ENCODE measurements at regions not wholly inside any gene's neighbourhood (a gene's known extent, or its start where the extent isn't known, plus 50 kb on each side); places are given as distances from the start of the nearest gene placed in this dataset.
"Not testable (repeated sequence)": the region's sequence is repeated elsewhere in the genome, so short reads cannot be mapped to it uniquely, and the experiment has no call there.

- DNase-seq, result peak; percentile 40
Measured at GRCh38 chr2:75432761-75433361, 127.9 kb downstream of the EVA1A start.

GRCh38 chr2:75431763-75432162, 129.0 kb downstream of the EVA1A start:
- DNase-seq, result no peak

- DNase-seq, result no peak
Measured at GRCh38 chr2:75431276-75431675, 129.5 kb downstream of the EVA1A start.

GRCh38 chr2:75430449-75430848, 130.3 kb downstream of the EVA1A start:
- not testable (repeated sequence) for DNase-seq

- DNase-seq, result no peak
Measured at GRCh38 chr2:75428646-75429443, 131.9 kb downstream of the EVA1A start.

- no peak for DNase-seq
Measured at GRCh38 chr2:75428060-75428459, 132.7 kb downstream of the EVA1A start.

GRCh38 chr2:75424936-75425619, 135.7 kb downstream of the EVA1A start:
- DNase-seq, result peak; percentile 45

- no peak for DNase-seq
Measured at GRCh38 chr2:75421986-75422385, 138.8 kb downstream of the EVA1A start.

GRCh38 chr2:75416420-75417342, 144.1 kb downstream of the EVA1A start:
- no peak for DNase-seq

- DNase-seq, result no peak
Measured at GRCh38 chr2:75415731-75416130, 145.0 kb downstream of the EVA1A start.

GRCh38 chr2:75415111-75415626, 145.6 kb downstream of the EVA1A start:
- DNase-seq, result no peak

- no peak for DNase-seq
Measured at GRCh38 chr2:75411574-75411973, 149.2 kb downstream of the EVA1A start.

- DNase-seq, result no peak
Measured at GRCh38 chr2:75410702-75411101, 150.0 kb downstream of the EVA1A start.

- no peak for DNase-seq
Measured at GRCh38 chr2:75408771-75409170, 152.0 kb downstream of the EVA1A start.

- DNase-seq, result no peak
Measured at GRCh38 chr2:75407038-75407530, 153.7 kb downstream of the EVA1A start.

- no peak for DNase-seq
Measured at GRCh38 chr2:75406131-75406581, 154.6 kb downstream of the EVA1A start.

- DNase-seq, result no peak
Measured at GRCh38 chr2:75405000-75405399, 155.7 kb downstream of the EVA1A start.

- DNase-seq, result peak; percentile 66
Measured at GRCh38 chr2:75403991-75404428, 156.7 kb downstream of the EVA1A start.

- DNase-seq, result no peak
Measured at GRCh38 chr2:75396314-75396713, 164.4 kb downstream of the EVA1A start.

GRCh38 chr2:75394764-75395163, 166.0 kb downstream of the EVA1A start:
- not testable (repeated sequence) for DNase-seq

- DNase-seq, result no peak
Measured at GRCh38 chr2:75390169-75390568, 170.6 kb downstream of the EVA1A start.

GRCh38 chr2:75389271-75389670, 171.5 kb downstream of the EVA1A start:
- no peak for DNase-seq

Data from fibroblast of skin of scalp (primary cell).